Thyroid gland (tissue), 4 donors: ENCODE measurements at regions not wholly inside any gene's neighbourhood (a gene's known extent, or its start where the extent isn't known, plus 50 kb on each side); places are given as distances from the start of the nearest gene placed in this dataset.

Experiments used
- DNase-seq, 2 donors: peaks; one replicate each; pipeline ENCODE4 v3.0.0-alpha.2; 2019
- H3K27ac ChIP-seq, 3 donors: fragments of 200-600 bp; sonication (generic); 1 replicate in 2 of 3; 2 replicates in 1 of 3; pipeline ENCODE4 v1.5.1; 2016 to 2019; ENCODE audit warnings: mild to moderate bottlenecking in 1 of 3, moderate library complexity in 1 of 3
- H3K27me3 ChIP-seq: fragments of 200-600 bp; sonication (generic); one replicate; pipeline ENCODE4 v1.5.1; 2019
- H3K36me3 ChIP-seq, 2 donors: fragments of 200-600 bp; sonication (generic); one replicate each; pipeline ENCODE4 v1.5.1; 2016 to 2019
- H3K4me1 ChIP-seq, 2 donors: fragments of 200-600 bp; sonication (generic); one replicate each; pipeline ENCODE4 v1.5.1; 2017 to 2019
- H3K4me3 ChIP-seq, 3 donors: fragments of 200-600 bp; sonication (generic); replicated peaks in 1 of 3; 1 replicate in 2 of 3; 2 replicates in 1 of 3; pipeline ENCODE4 v1.5.1; 2016; ENCODE audit warnings: mild to moderate bottlenecking in 1 of 3
- H3K9me3 ChIP-seq: fragments of 200-600 bp; sonication (generic); one replicate; pipeline ENCODE4 v1.5.1; 2017
- POLR2A ChIP-seq, 2 donors: fragments of 450-650 bp; IDR thresholded peaks; one replicate each; pipeline ENCODE4 v1.6.1; 2017; ENCODE audit warnings: antibody characterized with exemption in 2 of 2, mild to moderate bottlenecking in 2 of 2, moderate library complexity in 1 of 2
- WGBS, 2 donors: methylation state at CpG; one replicate each; pipeline ENCODE4 v1.1.5; 2017; 5-methylcytosine and 5-hydroxymethylcytosine counted together
- intact Hi-C: fragments of 100-400 bp; cut with DNase I; formaldehyde crosslinking; loops from one replicate; pipeline ENCODE4 v1.15.1; 2023
- TF ChIP-seq, protein P1 (sequence below), 6 experiments: fragments of 200-600 bp in 3 of 6; fragments of 450-650 bp in 3 of 6; sonication (generic) in 3 of 6; IDR thresholded peaks; one replicate each; pipeline ENCODE4 v1.5.1; 2016 to 2019; ENCODE audit warnings: antibody characterized with exemption in 6 of 6, mild to moderate bottlenecking in 2 of 6, inconsistent platforms in 1 of 6, moderate library complexity in 1 of 6

- no peak for DNase-seq
- no peaks in the 10 kb centered on the region for H3K36me3 ChIP-seq
- H3K4me1 ChIP-seq = no peaks in the 10 kb centered on the region
- intact Hi-C loops = no loop called here
- TF ChIP-seq, protein P1, sequence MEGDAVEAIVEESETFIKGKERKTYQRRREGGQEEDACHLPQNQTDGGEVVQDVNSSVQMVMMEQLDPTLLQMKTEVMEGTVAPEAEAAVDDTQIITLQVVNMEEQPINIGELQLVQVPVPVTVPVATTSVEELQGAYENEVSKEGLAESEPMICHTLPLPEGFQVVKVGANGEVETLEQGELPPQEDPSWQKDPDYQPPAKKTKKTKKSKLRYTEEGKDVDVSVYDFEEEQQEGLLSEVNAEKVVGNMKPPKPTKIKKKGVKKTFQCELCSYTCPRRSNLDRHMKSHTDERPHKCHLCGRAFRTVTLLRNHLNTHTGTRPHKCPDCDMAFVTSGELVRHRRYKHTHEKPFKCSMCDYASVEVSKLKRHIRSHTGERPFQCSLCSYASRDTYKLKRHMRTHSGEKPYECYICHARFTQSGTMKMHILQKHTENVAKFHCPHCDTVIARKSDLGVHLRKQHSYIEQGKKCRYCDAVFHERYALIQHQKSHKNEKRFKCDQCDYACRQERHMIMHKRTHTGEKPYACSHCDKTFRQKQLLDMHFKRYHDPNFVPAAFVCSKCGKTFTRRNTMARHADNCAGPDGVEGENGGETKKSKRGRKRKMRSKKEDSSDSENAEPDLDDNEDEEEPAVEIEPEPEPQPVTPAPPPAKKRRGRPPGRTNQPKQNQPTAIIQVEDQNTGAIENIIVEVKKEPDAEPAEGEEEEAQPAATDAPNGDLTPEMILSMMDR (IDR thresholded peaks at IDR 0.05) = no peak
- no peak for TF ChIP-seq POLR2A (IDR thresholded peaks at IDR 0.05)
- no peaks in the 10 kb centered on the region for H3K27me3 ChIP-seq
- 38 to 50% methylated on average over 8 of the region's 8 CpGs for WGBS, 2 donors
- no peaks in the 10 kb centered on the region for H3K9me3 ChIP-seq
- no peak overlapping the region for H3K27ac ChIP-seq
- H3K4me3 ChIP-seq = no peak overlapping the region
Observed at GRCh38 chr11:26070714-26071380, 261.1 kb upstream of the ANO3 start.

GRCh38 chr11:26072614-26073153 lies 259.2 kb upstream of the ANO3 start:
- no peaks in the 10 kb centered on the region for H3K36me3 ChIP-seq
- no peak overlapping the region for H3K4me3 ChIP-seq
- no peaks in the 10 kb centered on the region for H3K9me3 ChIP-seq
- intact Hi-C loops = no loop called here
- H3K27ac ChIP-seq = no peak overlapping the region
- WGBS, 2 donors = 87 to 95% methylated on average over 3 of the region's 3 CpGs
- H3K4me1 ChIP-seq = no peaks in the 10 kb centered on the region
- DNase-seq = no peak
- TF ChIP-seq POLR2A (IDR thresholded peaks at IDR 0.05) = no peak
- TF ChIP-seq, protein P1 (IDR thresholded peaks at IDR 0.05) = no peak
- H3K27me3 ChIP-seq = no peaks in the 10 kb centered on the region

- no peak for DNase-seq
- Histone ChIP-seq H3K27ac (no peak overlapping the region), H3K4me3 (no peak overlapping the region), H3K36me3 (no peaks in the 10 kb centered on the region), H3K4me1 (no peaks in the 10 kb centered on the region), H3K9me3 (no peaks in the 10 kb centered on the region), H3K27me3 (no peaks in the 10 kb centered on the region)
- intact Hi-C loops = no loop called here
- no peak for TF ChIP-seq POLR2A (IDR thresholded peaks at IDR 0.05)
Observed at GRCh38 chr11:26073646-26074045, 258.3 kb upstream of the ANO3 start.

DNA sequence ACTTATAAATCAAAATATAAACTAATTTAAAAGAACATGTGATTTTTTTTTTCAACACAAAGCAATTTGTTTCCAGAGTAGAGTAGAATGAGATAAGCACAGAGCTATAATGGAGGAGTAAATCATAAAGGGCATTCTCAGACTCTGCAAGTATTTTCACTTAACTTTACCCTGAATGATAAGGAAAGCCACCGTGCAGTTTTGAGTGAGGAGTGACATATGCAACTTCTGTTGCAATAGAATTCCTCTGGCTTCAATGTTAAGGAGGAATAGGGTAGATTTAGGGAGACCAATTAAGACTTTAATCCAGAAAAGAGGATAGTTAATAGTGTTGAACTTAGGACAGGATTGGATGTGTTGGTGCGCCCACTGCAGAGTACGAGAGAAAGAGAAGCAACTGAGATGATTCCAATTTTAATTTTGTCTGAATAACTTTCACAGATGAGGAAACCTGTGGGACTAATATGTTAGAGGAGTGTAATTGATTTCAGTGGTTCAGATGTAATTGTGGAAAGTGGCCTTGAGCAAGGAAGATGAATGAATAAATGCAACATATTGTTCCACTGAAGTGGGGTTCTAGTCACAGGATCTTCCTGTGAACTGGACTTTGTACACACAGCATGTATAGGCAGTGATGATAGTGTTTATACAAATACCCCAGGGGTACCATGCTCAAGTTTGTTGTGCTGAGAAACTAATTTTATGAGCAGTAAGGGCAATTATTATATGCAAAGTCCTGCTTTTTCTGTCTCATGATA lies 255.5 kb upstream of the ANO3 start:
- no peaks in the 10 kb centered on the region for H3K4me1 ChIP-seq

DNA sequence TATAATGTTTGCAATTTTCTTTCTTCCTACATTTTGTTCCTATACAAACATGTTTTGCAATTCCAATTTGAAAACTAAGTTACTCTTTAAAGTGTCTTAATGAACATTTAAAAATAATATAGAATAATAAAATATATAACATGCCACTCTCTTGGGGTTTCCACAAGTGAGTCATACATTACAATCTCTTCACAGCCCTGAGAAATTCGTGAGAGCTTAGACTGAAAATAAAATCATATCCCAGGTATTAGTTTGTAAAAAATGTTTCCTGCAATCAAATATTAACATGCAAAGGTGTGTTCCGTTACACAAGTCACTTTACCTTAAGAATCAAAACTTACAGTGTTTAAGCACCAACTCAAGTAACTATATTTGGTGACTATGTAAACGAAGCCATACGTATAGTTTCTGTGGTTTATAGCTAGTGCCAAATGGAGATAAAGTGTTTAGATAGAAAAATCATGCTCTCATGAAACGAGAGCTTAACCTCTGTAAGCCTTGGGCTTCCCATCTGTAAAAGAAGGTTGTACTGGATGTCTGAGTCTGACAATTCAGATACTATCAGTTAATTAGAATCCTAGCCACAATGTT lies 253.6 kb upstream of the ANO3 start:
- Histone ChIP-seq H3K27ac (no peak overlapping the region), H3K27me3 (no peaks in the 10 kb centered on the region), H3K4me3 (no peak overlapping the region), H3K4me1 (no peaks in the 10 kb centered on the region), H3K36me3 (no peaks in the 10 kb centered on the region), H3K9me3 (no peaks in the 10 kb centered on the region)
- 52 to 57% methylated on average over 5 of the region's 5 CpGs for WGBS, 2 donors
- intact Hi-C loops = no loop called here
- no peak for DNase-seq
- no peak for TF ChIP-seq POLR2A (IDR thresholded peaks at IDR 0.05)
- TF ChIP-seq, protein P1 (IDR thresholded peaks at IDR 0.05) = no peak

More for the DNA sequence above, 255.5 kb upstream of the ANO3 start:
- Histone ChIP-seq H3K27me3 (no peaks in the 10 kb centered on the region), H3K27ac (no peak overlapping the region), H3K4me3 (no peak overlapping the region), H3K36me3 (no peaks in the 10 kb centered on the region), H3K9me3 (no peaks in the 10 kb centered on the region)
- no peak for DNase-seq
- intact Hi-C loops = no loop called here
- TF ChIP-seq, protein P1 (IDR thresholded peaks at IDR 0.05) = no peak
- TF ChIP-seq POLR2A (IDR thresholded peaks at IDR 0.05) = no peak
- 84 to 94% methylated on average over 3 of the region's 3 CpGs for WGBS, 2 donors
